SH-SY5Y (cell line): ENCODE measurements at regions not wholly inside any gene's neighbourhood (a gene's known extent, or its start where the extent isn't known, plus 50 kb on each side); places are given as distances from the start of the nearest gene placed in this dataset.

Experiments
- GATA2 ChIP-seq: IDR thresholded peaks from 2 replicates; pipeline ENCODE4 v1.6.1; 2011; ENCODE audit warnings: mild to moderate bottlenecking, low read depth, low read length
- GATA3 ChIP-seq: IDR thresholded peaks from 2 replicates; pipeline ENCODE4 v1.6.1; 2011; ENCODE audit warnings: low read depth, mild to moderate bottlenecking, low read length, moderate library complexity

- TF ChIP-seq GATA3 (no peak), GATA2 (no peak)
These were observed 450.6 kb upstream of the AUTS2 start for GRCh38 chr7:69147631-69148030.
